GM21360 (cell line): ENCODE measurements at regions not wholly inside any gene's neighbourhood (a gene's known extent, or its start where the extent isn't known, plus 50 kb on each side); places are given as distances from the start of the nearest gene placed in this dataset.

Experiments used
- ATAC-seq: cut with Tn5 transposase; IDR thresholded peaks from one replicate; pipeline ENCODE4 v1.9.1; 2021; ENCODE audit warnings: mild to moderate bottlenecking, moderate library complexity; ENCODE audit not compliant: unreplicated experiment

DNA sequence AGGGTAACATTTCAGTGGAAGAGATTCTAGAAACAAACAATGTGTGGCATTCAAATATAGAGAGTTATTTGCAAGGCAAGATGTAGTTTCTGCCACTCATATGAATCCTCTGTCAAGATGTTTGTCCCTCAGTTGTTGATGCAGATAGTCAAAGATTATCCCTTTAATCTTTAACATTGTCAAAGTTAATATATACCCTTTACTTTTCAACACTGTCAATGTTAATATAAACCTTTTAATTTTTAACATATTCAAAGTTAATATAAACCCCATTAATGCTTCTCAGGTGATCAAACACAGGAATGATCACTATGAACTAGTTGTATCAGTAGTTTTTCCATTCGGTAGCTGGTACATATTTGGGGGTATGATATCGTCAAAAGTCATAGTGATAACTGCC lies 51.9 kb upstream of the PICALM start:
- no peak for ATAC-seq

- no peak for ATAC-seq
These were observed 51.0 kb upstream of the PICALM start for GRCh38 chr11:86119906-86120305.

- no peak for ATAC-seq
These were observed 50.2 kb upstream of the PICALM start for GRCh38 chr11:86119077-86119476.
